GM21786 (cell line): ENCODE measurements at regions not wholly inside any gene's neighbourhood (a gene's known extent, or its start where the extent isn't known, plus 50 kb on each side); places are given as distances from the start of the nearest gene placed in this dataset.

Experiments used
- ATAC-seq: cut with Tn5 transposase; IDR thresholded peaks from one replicate; pipeline ENCODE4 v1.9.1; 2021; ENCODE audit not compliant: unreplicated experiment

DNA sequence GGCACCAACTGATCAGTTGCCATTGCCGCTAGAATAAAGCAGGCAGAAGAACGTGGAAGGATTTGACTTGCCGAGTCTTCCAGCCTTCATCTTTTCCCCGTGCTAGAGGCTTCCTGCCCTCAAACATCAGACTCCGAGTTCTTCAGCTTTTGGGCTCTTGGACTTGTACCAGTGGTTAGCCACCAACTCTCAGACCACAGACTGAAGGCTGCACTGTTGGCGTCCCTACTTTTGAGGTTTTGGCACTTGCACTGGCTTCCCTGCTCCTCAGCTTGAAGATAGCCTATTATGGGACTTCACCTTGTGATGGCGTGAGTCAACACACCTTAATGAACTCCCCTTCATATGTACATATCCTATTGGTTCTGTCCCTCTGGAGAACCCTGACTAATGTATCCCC is 57.3 kb upstream of the KCND2 start:
- no peak for ATAC-seq

DNA sequence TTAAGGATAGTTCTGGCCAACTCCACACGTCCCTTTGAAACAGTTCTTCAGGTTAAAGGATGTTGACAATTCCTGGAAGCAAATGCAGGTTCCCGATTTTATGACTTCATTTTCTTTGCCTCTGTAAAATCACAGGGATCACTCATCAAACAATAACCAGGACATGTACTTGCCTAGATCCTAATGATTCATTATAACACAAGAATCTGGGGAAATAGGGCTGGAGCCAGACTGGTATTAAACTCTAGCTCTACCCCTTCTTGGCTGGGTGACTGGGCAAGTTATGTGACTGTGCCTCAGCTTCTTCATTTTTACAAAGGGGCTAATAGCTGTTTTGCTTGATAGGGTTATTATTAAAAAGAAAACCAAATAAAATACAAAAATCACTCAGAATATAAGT is 56.0 kb upstream of the KCND2 start:
- no peak for ATAC-seq

DNA sequence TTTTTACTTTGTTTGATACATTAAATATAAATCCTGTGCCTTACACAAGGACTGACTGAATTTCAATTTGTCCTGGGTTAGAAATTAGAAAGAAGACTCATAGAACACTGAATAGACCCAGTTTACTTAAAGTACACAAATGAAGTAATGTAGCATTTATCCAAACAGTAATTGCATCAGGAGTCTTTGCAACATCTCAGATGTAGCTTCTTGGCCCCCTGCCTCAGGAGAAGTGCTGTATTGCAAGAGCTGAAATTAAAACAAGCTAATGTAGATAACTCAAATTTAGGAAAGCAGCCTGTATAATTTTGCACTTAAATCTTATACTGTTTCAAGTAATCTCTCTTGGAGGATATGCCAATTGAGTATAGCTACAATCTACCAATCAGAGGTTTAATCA is 54.3 kb upstream of the KCND2 start:
- ATAC-seq: no peak

DNA sequence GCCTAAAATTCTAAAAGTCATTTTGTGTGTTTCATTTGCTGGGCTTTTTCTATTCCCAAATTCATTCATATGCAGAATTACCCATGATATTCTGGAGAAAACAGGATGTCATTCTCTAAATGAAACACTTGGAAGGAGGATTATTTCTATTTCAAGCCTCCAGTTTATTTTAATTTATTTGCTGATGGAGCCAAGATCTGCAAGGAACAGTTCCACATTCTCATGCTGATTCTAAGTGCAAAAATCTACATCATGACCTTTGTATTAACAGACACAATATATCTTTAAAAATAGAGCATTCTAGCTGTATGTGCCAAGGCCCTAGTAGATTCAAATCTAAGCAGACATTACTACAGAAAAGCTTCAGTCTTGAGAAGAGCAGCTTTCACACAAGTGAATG is 51.3 kb upstream of the KCND2 start:
- no peak for ATAC-seq
